Skeletal muscle tissue (tissue), 3 donors: ENCODE measurements at regions not wholly inside any gene's neighbourhood (a gene's known extent, or its start where the extent isn't known, plus 50 kb on each side); places are given as distances from the start of the nearest gene placed in this dataset.

Experiments used
- H3K27ac ChIP-seq: one replicate; pipeline ENCODE4 v1.7.0; 2013; ENCODE audit warnings: mild to moderate bottlenecking, low read depth, low read length, inconsistent platforms
- H3K27me3 ChIP-seq, 3 donors: one replicate each; pipeline ENCODE4 v1.7.0; 2013; ENCODE audit warnings: low read length in 3 of 3; ENCODE audit not compliant: control insufficient read depth in 3 of 3, insufficient read depth in 3 of 3
- H3K36me3 ChIP-seq, 3 donors: one replicate each; pipeline ENCODE4 v1.7.0; 2013; ENCODE audit warnings: low read length in 3 of 3; ENCODE audit not compliant: control insufficient read depth in 3 of 3, insufficient read depth in 3 of 3
- H3K4me1 ChIP-seq, 3 donors: one replicate each; pipeline ENCODE4 v1.7.0; 2013; ENCODE audit warnings: low read length in 3 of 3, mild to moderate bottlenecking in 3 of 3; ENCODE audit not compliant: control insufficient read depth in 3 of 3, insufficient read depth in 3 of 3
- H3K4me3 ChIP-seq, 3 donors: one replicate each; pipeline ENCODE4 v1.7.0; 2013; ENCODE audit warnings: low read length in 3 of 3
- H3K9ac ChIP-seq, 3 donors: one replicate each; pipeline ENCODE4 v1.7.0; 2013; ENCODE audit warnings: low read length in 3 of 3, mild to moderate bottlenecking in 3 of 3, moderate library complexity in 2 of 3, low read depth in 1 of 3
- H3K9me3 ChIP-seq, 3 donors: one replicate each; pipeline ENCODE4 v1.7.0; 2013; ENCODE audit warnings: low read length in 3 of 3; ENCODE audit not compliant: control insufficient read depth in 3 of 3
- donor health status: Osteomylitis.

DNA sequence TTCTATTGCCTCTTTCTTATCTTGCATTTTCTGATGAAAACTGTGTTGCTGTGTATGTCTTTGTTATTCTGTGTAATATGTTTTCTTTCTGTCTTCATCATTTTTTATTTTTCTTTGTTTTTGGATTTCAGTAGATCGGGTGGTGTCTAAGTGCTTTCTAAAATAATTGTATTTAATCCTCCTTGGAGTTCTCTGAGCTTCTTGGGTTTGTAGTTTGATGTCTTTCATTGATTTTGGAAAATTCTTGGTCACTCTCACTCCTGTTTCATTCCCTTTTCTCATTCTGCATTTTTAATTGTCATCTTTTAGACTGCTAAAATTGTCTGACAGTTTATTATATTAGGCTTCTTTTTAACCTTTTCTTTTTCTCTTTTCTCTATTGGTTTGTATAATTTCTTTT lies 560.5 kb downstream of the IRX1 start:
- no peaks in the 10 kb centered on the region for H3K9me3 ChIP-seq
- no peak overlapping the region for H3K9ac ChIP-seq
- H3K36me3 ChIP-seq: no peaks in the 10 kb centered on the region
- no peaks in the 10 kb centered on the region for H3K27me3 ChIP-seq
- H3K4me3 ChIP-seq: no peak overlapping the region
- no peak overlapping the region for H3K27ac ChIP-seq
- no peaks in the 10 kb centered on the region for H3K4me1 ChIP-seq

DNA sequence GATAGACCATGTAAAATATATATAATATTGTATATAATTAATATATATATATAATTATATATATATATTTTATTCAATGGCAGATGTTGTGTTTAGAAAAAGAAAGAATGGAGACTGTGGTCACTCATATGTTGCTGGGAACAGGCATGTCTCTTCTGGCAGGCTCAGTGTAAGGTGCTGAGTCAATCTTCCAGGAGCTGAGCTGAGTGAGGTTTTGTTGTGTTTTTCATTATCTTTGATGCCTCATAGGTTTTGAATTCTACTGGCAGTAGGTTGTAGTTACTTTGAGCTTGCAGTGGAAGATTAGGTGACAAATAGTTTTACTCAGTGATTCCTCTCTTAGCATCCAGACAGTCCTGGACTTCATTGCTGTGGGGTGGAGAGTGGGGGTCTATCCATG lies 561.3 kb downstream of the IRX1 start:
- Histone ChIP-seq H3K27me3 (no peaks in the 10 kb centered on the region), H3K9ac (no peak overlapping the region), H3K4me1 (no peaks in the 10 kb centered on the region), H3K27ac (no peak overlapping the region), H3K4me3 (no peak overlapping the region), H3K36me3 (no peaks in the 10 kb centered on the region), H3K9me3 (no peaks in the 10 kb centered on the region)

DNA sequence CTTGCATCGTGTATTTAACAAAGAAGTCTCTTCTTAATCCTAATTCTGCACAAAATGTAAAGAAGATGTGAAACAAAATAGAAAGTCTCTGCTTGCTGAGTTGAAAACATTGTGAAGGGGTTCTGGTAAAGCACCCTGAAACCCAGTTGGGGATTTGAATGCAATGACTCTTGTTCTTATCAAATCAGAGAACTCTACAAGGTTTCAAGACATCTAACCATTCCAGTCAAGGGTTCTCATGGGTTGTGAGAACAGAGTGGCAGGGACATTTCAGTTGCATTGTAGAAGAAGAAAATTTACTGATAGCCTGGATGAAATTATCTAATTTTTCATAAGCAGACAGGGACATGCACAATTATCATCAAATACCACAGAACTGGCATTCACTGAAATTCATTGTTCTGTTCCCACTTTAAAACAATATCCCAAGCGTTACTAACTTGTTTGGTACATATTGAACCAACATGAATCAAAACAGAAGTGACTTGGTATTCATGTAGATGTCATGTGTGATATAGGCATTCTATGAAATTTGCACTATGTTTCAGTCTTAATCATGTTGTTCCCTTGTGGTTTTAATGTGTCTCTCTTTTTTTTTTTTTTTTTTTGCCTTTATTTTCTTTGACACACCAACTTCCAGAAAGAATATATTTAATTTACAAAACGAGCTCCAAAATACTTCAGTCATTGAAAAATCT lies 563.3 kb downstream of the IRX1 start:
- Histone ChIP-seq H3K4me1 (no peaks in the 10 kb centered on the region), H3K9ac (no peak overlapping the region), H3K36me3 (no peaks in the 10 kb centered on the region), H3K4me3 (no peak overlapping the region), H3K9me3 (no peaks in the 10 kb centered on the region), H3K27ac (no peak overlapping the region), H3K27me3 (no peaks in the 10 kb centered on the region)

DNA sequence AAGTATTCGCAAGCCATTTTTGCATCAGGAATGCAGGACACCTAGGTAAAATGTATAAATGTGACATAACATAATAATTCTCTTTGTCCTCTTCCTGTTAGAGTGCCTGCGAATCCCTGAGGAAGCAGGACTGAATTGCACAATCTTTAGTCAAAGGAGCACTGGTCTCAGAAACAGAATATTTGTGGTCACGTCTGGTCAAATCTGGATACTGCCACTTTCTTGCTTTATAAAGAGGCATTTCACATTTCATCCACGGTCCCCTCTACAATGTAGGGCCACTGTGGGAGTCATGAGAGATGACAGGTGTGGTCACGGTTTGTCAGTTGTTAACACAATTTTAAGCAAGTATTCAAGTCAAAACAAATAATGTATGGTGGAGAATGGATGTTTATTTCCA lies 564.0 kb downstream of the IRX1 start:
- Histone ChIP-seq H3K4me3 (no peak overlapping the region), H3K27me3 (no peaks in the 10 kb centered on the region), H3K27ac (no peak overlapping the region), H3K9me3 (no peaks in the 10 kb centered on the region), H3K9ac (no peak overlapping the region), H3K36me3 (no peaks in the 10 kb centered on the region), H3K4me1 (no peaks in the 10 kb centered on the region)

DNA sequence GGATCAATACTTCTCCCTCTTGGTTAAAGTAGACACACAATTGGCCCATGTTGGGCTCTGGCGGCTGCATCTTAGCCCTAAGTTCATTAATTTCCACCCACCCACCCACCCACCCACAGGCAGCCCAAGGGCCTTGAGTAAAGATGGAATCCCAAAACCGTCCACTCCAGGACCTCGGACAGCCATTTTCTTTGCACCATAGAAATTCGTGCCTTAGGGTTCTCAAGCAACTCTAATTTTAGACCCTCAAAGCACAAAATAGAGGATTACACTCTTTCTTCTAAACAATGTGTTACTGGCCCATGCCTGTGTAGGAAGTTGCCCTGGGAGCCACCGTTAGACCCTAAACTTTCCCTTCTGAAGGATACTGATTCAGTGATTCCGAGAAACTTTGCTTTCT lies 568.5 kb downstream of the IRX1 start:
- H3K9ac ChIP-seq: no peak overlapping the region

DNA sequence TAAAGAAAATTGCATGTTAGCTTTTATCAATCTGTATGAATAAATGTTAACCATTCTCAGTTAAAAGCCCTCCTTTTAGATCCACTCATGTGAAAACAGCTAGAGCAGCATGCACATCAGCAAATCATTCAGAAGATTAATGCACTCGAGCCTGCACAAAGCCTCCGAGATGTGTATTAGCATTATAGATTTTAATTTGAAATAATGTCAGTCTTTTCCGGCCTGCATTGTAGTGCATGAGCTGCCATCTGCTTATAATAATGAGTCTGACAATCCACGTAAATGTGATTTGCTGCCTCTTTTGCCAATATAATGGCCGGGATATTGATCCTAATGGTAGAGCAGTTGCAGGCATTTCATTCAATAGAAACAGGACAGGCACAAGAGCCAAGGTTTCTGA lies 585.1 kb downstream of the IRX1 start:
- Histone ChIP-seq H3K4me1 (no peaks in the 10 kb centered on the region), H3K27me3 (no peaks in the 10 kb centered on the region), H3K4me3 (no peak overlapping the region), H3K9ac (no peak overlapping the region), H3K27ac (no peak overlapping the region), H3K9me3 (peaks cover 0 to 4% (median 0%) of the 10 kb centered on the region in 3 donors), H3K36me3 (no peaks in the 10 kb centered on the region)

More for the DNA sequence above, 568.5 kb downstream of the IRX1 start:
- Histone ChIP-seq H3K4me3 (no peak overlapping the region), H3K9me3 (no peaks in the 10 kb centered on the region), H3K4me1 (no peaks in the 10 kb centered on the region), H3K36me3 (no peaks in the 10 kb centered on the region), H3K27me3 (no peaks in the 10 kb centered on the region), H3K27ac (no peak overlapping the region)

DNA sequence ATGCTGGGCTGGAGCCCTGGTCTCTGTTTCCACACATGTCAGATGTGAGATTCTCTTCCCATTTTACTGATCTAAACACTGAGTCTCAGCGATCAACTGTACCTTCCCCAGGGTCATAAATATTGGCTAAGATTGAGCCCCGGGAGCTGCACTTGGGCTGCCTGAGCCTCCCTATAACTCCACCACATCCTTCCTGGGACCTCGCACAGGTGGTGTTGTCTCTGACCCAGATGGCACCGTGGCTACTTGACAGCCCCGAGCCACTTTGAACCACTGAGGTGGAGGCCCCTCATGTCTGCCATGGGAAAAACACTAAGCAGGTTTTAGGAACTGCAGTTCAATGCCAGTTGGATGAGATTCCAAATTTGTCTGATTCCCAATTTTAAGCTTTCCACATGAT lies 586.5 kb downstream of the IRX1 start:
- no peak overlapping the region for H3K9ac ChIP-seq
- no peak overlapping the region for H3K4me3 ChIP-seq
- H3K27me3 ChIP-seq: no peaks in the 10 kb centered on the region
- peaks cover 0 to 4% (median 0%) of the 10 kb centered on the region in 3 donors for H3K9me3 ChIP-seq
- H3K4me1 ChIP-seq: no peaks in the 10 kb centered on the region
- H3K27ac ChIP-seq: no peak overlapping the region
- no peaks in the 10 kb centered on the region for H3K36me3 ChIP-seq

DNA sequence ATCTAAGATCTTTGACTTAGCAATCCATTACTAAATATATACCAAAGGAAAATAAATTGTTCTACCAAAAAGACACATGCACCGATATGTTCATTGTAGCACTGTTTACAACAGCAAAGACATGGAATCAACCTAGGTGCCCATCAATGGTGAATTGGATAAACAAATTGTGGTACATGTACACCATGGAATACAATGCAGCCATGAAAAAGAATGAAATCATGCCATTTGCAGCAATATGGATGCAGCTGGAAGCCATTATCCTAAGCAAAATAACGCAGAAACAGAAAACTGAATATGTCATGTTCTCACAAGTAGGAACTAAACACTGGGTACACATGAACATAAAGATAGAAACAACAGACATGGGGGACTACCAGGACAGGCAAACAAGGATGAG lies 589.5 kb downstream of the IRX1 start:
- H3K36me3 ChIP-seq: no peaks in the 10 kb centered on the region
- H3K4me1 ChIP-seq: no peaks in the 10 kb centered on the region
- H3K4me3 ChIP-seq: no peak overlapping the region
- H3K9ac ChIP-seq: no peak overlapping the region
- no peaks in the 10 kb centered on the region for H3K27me3 ChIP-seq
- H3K9me3 ChIP-seq: peaks cover 0 to 4% (median 0%) of the 10 kb centered on the region in 3 donors
- H3K27ac ChIP-seq: no peak overlapping the region

DNA sequence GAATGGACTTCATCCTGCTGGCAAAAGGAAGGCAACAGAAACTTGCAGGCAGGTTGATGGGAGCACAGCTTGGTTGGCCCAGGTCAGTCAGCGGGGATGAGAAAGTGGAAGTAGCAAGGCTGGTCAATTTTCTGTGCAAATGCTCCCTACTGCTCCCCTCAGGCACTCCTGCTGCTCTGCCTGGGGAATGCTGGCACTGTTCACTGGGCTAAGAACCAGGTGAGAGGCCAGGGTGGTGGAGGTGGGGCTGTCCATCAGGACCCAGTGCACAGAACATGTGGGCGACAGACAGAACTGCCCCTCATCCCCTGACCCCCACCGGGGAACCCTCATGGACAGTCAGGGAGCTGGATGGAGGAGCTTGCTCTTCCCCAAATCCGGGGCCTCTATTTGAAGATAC lies 593.1 kb downstream of the IRX1 start:
- no peaks in the 10 kb centered on the region for H3K4me1 ChIP-seq
- H3K36me3 ChIP-seq: no peaks in the 10 kb centered on the region
- H3K27ac ChIP-seq: no peak overlapping the region
- H3K4me3 ChIP-seq: no peak overlapping the region
- H3K9ac ChIP-seq: no peak overlapping the region
- no peaks in the 10 kb centered on the region for H3K27me3 ChIP-seq
- H3K9me3 ChIP-seq: peaks cover 0 to 4% (median 0%) of the 10 kb centered on the region in 3 donors

DNA sequence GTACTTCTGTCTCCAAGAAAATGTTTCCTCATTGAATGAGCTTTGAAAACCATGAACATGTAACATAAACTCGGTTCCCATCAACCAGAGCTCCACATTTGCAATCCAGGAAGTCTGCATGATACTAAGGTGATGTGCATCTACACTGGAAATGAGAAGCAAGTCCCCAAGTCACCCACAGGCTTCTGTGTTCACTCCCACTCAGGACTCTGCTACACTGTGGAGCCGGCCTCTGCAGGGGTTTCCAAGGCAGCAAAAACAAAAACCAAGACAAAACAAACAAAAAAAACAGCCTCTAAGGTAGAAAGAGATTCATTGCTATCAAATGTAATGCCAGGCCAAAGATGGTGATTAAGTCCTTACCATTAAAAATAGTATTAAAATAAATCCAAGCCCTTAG lies 593.7 kb downstream of the IRX1 start:
- peaks cover 0 to 4% (median 0%) of the 10 kb centered on the region in 3 donors for H3K9me3 ChIP-seq
- H3K4me1 ChIP-seq: no peaks in the 10 kb centered on the region
- no peaks in the 10 kb centered on the region for H3K27me3 ChIP-seq
- no peak overlapping the region for H3K4me3 ChIP-seq
- H3K36me3 ChIP-seq: no peaks in the 10 kb centered on the region
- no peak overlapping the region for H3K9ac ChIP-seq
- H3K27ac ChIP-seq: no peak overlapping the region
